B cell (primary cell): ENCODE measurements at regions not wholly inside any gene's neighbourhood (a gene's known extent, or its start where the extent isn't known, plus 50 kb on each side); places are given as distances from the start of the nearest gene placed in this dataset.

Source experiments
- ATAC-seq: fragments of 200-7000 bp; cut with Tn5 transposase; one replicate; pipeline ENCODE4 v1.10.0; 2021; ENCODE audit warnings: low read depth, mild to moderate bottlenecking, moderate number of reproducible peaks, moderate library complexity
- CTCF ChIA-PET: fragments of 350-600 bp; sonication (Branson Sonifier 250); formaldehyde crosslinking; loops from one replicate; lab custom pipeline; 2021; ENCODE audit warnings: antibody characterized with exemption, inconsistent platforms; lab: Charles Lee
- POLR2A ChIA-PET: fragments of 350-600 bp; sonication (Branson Sonifier 250); formaldehyde crosslinking; loops from one replicate; lab custom pipeline; 2021; ENCODE audit warnings: antibody characterized with exemption; lab: Charles Lee
- DNase-seq: peaks from one replicate; pipeline ENCODE4 v3.0.0; 2013
- H2AFZ ChIP-seq: 2 replicates; pipeline ENCODE4 v1.6.1; 2012; ENCODE audit warnings: mild to moderate bottlenecking, low read depth, low read length; ENCODE audit not compliant: insufficient read depth, poor library complexity, severe bottlenecking
- H3K27ac ChIP-seq, 2 donors: 1 replicate in 1 of 2; 2 replicates in 1 of 2; pipeline ENCODE4 v1.5.1; 2012 to 2013; ENCODE audit warnings: low read length in 2 of 2, mild to moderate bottlenecking in 2 of 2, moderate library complexity in 1 of 2
- H3K27me3 ChIP-seq, 4 experiments: fragments of 200-600 bp in 1 of 4; sonication (generic) in 1 of 4; replicated peaks in 1 of 4; 1 replicate in 2 of 4; 2 replicates in 2 of 4; pipeline versions ENCODE4 v1.6.1 to v1.7.0; 2013 to 2016; ENCODE audit warnings: low read length in 3 of 4, mild to moderate bottlenecking in 2 of 4, mixed read lengths in 1 of 4, moderate library complexity in 1 of 4; ENCODE audit not compliant: insufficient read depth in 4 of 4, control insufficient read depth in 3 of 4; ENCODE audit errors: control extremely low read depth in 1 of 4
- H3K36me3 ChIP-seq, 2 experiments: replicated peaks in 1 of 2; 1 replicate in 1 of 2; 2 replicates in 1 of 2; pipeline versions ENCODE4 v1.6.1 to v1.7.1; 2013; ENCODE audit warnings: low read length in 1 of 2; ENCODE audit not compliant: insufficient read depth in 2 of 2, control insufficient read depth in 1 of 2; ENCODE audit errors: control extremely low read depth in 1 of 2, extremely low read depth in 1 of 2
- H3K4me1 ChIP-seq, 2 donors: fragments of 200-600 bp in 1 of 2; sonication (generic) in 1 of 2; 1 replicate in 1 of 2; 2 replicates in 1 of 2; pipeline versions ENCODE4 v1.5.1 to v1.6.1; 2013 to 2017; ENCODE audit warnings: low read length in 2 of 2; ENCODE audit not compliant: control insufficient read depth in 2 of 2, insufficient read depth in 2 of 2
- H3K4me2 ChIP-seq: replicated peaks from 2 replicates; pipeline ENCODE3; 2012; ENCODE audit warnings: mild to moderate bottlenecking, low read depth, low read length; ENCODE audit not compliant: poor library complexity, severe bottlenecking
- H3K4me3 ChIP-seq, 5 experiments: fragments of 200-600 bp in 1 of 5; sonication (generic) in 1 of 5; 1 replicate in 3 of 5; 2 replicates in 2 of 5; pipeline versions ENCODE4 v1.5.1 to v1.7.0; 2011 to 2016; ENCODE audit warnings: low read length in 4 of 5, mild to moderate bottlenecking in 4 of 5, low read depth in 2 of 5, control low read depth in 1 of 5, moderate library complexity in 1 of 5; ENCODE audit not compliant: insufficient read depth in 1 of 5; ENCODE audit errors: control extremely low read depth in 1 of 5, extremely low read depth in 1 of 5
- H3K79me2 ChIP-seq: fragments of 200-600 bp; sonication (generic); one replicate; pipeline ENCODE4 v1.6.0; 2016; ENCODE audit warnings: low read length; ENCODE audit not compliant: control insufficient read depth, insufficient read depth
- H3K9ac ChIP-seq: fragments of 200-600 bp; sonication (generic); 2 replicates; pipeline ENCODE4 v1.6.1; 2017; ENCODE audit warnings: mild to moderate bottlenecking, low read length, moderate library complexity
- H3K9me3 ChIP-seq, 3 donors: one replicate each; pipeline versions ENCODE4 v1.6.1 to v1.7.1; 2013; ENCODE audit warnings: low read length in 2 of 3; ENCODE audit not compliant: control insufficient read depth in 2 of 3, insufficient read depth in 1 of 3; ENCODE audit errors: control extremely low read depth in 1 of 3
- H4K20me1 ChIP-seq: 2 replicates; pipeline ENCODE4 v1.6.0; 2012; ENCODE audit warnings: mild to moderate bottlenecking, low read length; ENCODE audit not compliant: insufficient read depth, control insufficient read depth, poor library complexity, severe bottlenecking
- H3K27ac Mint-ChIP-seq: one replicate; pipeline ENCODE4 v1.8.0; 2021; ENCODE audit warnings: mixed read lengths
- H3K27me3 Mint-ChIP-seq: one replicate; pipeline ENCODE4 v1.8.0; 2021; ENCODE audit warnings: mixed read lengths
- H3K4me1 Mint-ChIP-seq: one replicate; pipeline ENCODE4 v1.8.0; 2021; ENCODE audit warnings: mixed read lengths
- H3K4me3 Mint-ChIP-seq: one replicate; pipeline ENCODE4 v1.8.0; 2021; ENCODE audit warnings: mixed read lengths
- H3K9me3 Mint-ChIP-seq: one replicate; pipeline ENCODE4 v1.8.0; 2022; ENCODE audit warnings: mixed read lengths; ENCODE audit not compliant: insufficient read depth
- CTCF ChIP-seq: fragments of 200-600 bp; IDR thresholded peaks from one replicate; pipeline ENCODE4 v1.8.0; 2022; ENCODE audit warnings: antibody characterized with exemption, mild to moderate bottlenecking
- EZH2 ChIP-seq: IDR thresholded peaks from 2 replicates; pipeline ENCODE4 v1.6.1; 2012; ENCODE audit warnings: borderline replicate concordance, low read depth, mild to moderate bottlenecking, moderate library complexity, low read length; ENCODE audit not compliant: insufficient read depth, poor library complexity, severe bottlenecking
- WGBS: methylation state at CpG from one replicate; pipeline ENCODE4 v1.1.5; 2013; ENCODE audit warnings: missing lambda C conversion rate; ENCODE audit not compliant: insufficient coverage; 5-methylcytosine and 5-hydroxymethylcytosine counted together
- intact Hi-C: fragments of 100-400 bp; cut with micrococcal nuclease; formaldehyde crosslinking; loops from one replicate; pipeline ENCODE4 v1.10.0; 2022

GRCh38 chr6:133673056-133673455 is 215.9 kb upstream of the TCF21 start:
- WGBS, result 100% methylated on average over 2 of the region's 3 CpGs
- H3K9ac ChIP-seq, result no peak overlapping the region
- H3K79me2 ChIP-seq, result no peaks in the 10 kb centered on the region
- H3K4me3 Mint-ChIP-seq, result no peak overlapping the region
- H3K4me1 Mint-ChIP-seq, result no peaks in the 10 kb centered on the region
- H3K4me2 ChIP-seq, result no peak overlapping the region
- H3K4me1 ChIP-seq, result no peaks in the 10 kb centered on the region
- H3K27me3 Mint-ChIP-seq, result no peaks in the 10 kb centered on the region
- ATAC-seq (no peak), DNase-seq (no peak)
- no peak overlapping the region for H3K27ac ChIP-seq
- H4K20me1 ChIP-seq, result no peaks in the 10 kb centered on the region
- H3K27ac Mint-ChIP-seq, result no peak overlapping the region
- no peak overlapping the region for H2AFZ ChIP-seq
- no peak overlapping the region for H3K4me3 ChIP-seq
- POLR2A ChIA-PET, result no interaction called here
- H3K9me3 Mint-ChIP-seq, result no peaks in the 10 kb centered on the region
- CTCF ChIA-PET, result no interaction called here
- intact Hi-C loops, result no loop called here
- H3K36me3 ChIP-seq, result no peaks in the 10 kb centered on the region
- no peaks in the 10 kb centered on the region for H3K9me3 ChIP-seq
- no peaks in the 10 kb centered on the region for H3K27me3 ChIP-seq
- TF ChIP-seq CTCF (no peak), EZH2 (no peak)

- POLR2A ChIA-PET, result no interaction called here
- Histone ChIP-seq H3K4me3 (no peak overlapping the region), H3K4me1 (no peaks in the 10 kb centered on the region), H3K27me3 (no peaks in the 10 kb centered on the region), H3K9me3 (no peaks in the 10 kb centered on the region), H2AFZ (no peak overlapping the region), H3K79me2 (no peaks in the 10 kb centered on the region), H3K4me2 (no peak overlapping the region), H3K9ac (no peak overlapping the region), H3K27ac (no peak overlapping the region), H3K36me3 (no peaks in the 10 kb centered on the region), H4K20me1 (no peaks in the 10 kb centered on the region)
- H3K4me3 Mint-ChIP-seq, result no peak overlapping the region
- TF ChIP-seq EZH2 (no peak), CTCF (no peak)
- ATAC-seq (no peak), DNase-seq (no peak)
- no peaks in the 10 kb centered on the region for H3K9me3 Mint-ChIP-seq
- intact Hi-C loops, result no loop called here
- CTCF ChIA-PET, result no interaction called here
- no peaks in the 10 kb centered on the region for H3K4me1 Mint-ChIP-seq
- WGBS, result no CpG with 5 or more reads among the region's 1 CpG
- H3K27me3 Mint-ChIP-seq, result no peaks in the 10 kb centered on the region
- no peak overlapping the region for H3K27ac Mint-ChIP-seq
Observed at GRCh38 chr6:133674661-133675060, 214.3 kb upstream of the TCF21 start.
